Transverse colon (tissue), 4 donors: ENCODE measurements at regions not wholly inside any gene's neighbourhood (a gene's known extent, or its start where the extent isn't known, plus 50 kb on each side); places are given as distances from the start of the nearest gene placed in this dataset.

Experiments
- EP300 ChIP-seq: sonication (generic); formaldehyde crosslinking; IDR thresholded peaks from one replicate; pipeline ENCODE4 v1.6.1; 2017; ENCODE audit warnings: antibody characterized with exemption, low read depth
- POLR2A ChIP-seq: fragments of 450-650 bp; IDR thresholded peaks from one replicate; pipeline ENCODE4 v1.6.1; 2016; ENCODE audit warnings: antibody characterized with exemption, mild to moderate bottlenecking, moderate library complexity
- POLR2AphosphoS5 ChIP-seq, 3 donors: sonication (generic); formaldehyde crosslinking; IDR thresholded peaks; one replicate each; pipeline ENCODE4 v1.6.1; 2016; ENCODE audit warnings: antibody characterized with exemption in 3 of 3
- TF ChIP-seq, protein P1 (sequence below), 5 experiments: fragments of 200-600 bp in 3 of 5; fragments of 450-650 bp in 2 of 5; sonication (generic) in 3 of 5; IDR thresholded peaks; 1 replicate in 2 of 5; 2 replicates in 3 of 5; pipeline ENCODE4 v1.5.1; 2016 to 2017; ENCODE audit warnings: antibody characterized with exemption in 5 of 5, inconsistent platforms in 3 of 5, mild to moderate bottlenecking in 2 of 5, moderate library complexity in 1 of 5

DNA sequence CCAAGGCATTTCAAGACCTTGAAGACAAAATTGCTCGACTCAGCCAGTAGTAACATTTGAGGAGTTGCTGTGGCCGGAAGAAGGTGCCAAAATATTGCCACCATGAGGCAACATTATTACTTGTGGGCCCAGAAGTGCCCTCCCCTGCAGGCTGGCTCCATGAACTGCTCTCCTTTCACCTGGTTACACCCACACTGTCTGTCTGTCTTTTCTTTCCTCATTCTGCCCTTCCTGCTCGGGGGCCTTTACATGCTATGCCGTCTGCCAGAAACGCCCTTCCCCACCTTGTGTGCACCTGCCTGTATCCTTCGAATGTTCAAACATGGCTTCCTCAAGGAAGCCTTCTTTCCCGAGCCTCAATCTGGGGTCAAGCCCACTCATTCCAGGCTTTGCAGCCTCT, 224.2 kb upstream of the DIO3 start:
- TF ChIP-seq, protein P1, sequence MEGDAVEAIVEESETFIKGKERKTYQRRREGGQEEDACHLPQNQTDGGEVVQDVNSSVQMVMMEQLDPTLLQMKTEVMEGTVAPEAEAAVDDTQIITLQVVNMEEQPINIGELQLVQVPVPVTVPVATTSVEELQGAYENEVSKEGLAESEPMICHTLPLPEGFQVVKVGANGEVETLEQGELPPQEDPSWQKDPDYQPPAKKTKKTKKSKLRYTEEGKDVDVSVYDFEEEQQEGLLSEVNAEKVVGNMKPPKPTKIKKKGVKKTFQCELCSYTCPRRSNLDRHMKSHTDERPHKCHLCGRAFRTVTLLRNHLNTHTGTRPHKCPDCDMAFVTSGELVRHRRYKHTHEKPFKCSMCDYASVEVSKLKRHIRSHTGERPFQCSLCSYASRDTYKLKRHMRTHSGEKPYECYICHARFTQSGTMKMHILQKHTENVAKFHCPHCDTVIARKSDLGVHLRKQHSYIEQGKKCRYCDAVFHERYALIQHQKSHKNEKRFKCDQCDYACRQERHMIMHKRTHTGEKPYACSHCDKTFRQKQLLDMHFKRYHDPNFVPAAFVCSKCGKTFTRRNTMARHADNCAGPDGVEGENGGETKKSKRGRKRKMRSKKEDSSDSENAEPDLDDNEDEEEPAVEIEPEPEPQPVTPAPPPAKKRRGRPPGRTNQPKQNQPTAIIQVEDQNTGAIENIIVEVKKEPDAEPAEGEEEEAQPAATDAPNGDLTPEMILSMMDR (IDR thresholded peaks at IDR 0.05) = peak in 1 of 5 experiments; percentile 25
- TF ChIP-seq POLR2A (no peak), EP300 (no peak), POLR2AphosphoS5 (IDR thresholded peaks at IDR 0.05) (no peak)
